ENCODE measurements at regions not wholly inside any gene's neighbourhood (a gene's known extent, or its start where the extent isn't known, plus 50 kb on each side); places are given as distances from the start of the nearest gene placed in this dataset.

- TF ChIP-seq, protein P1, sequence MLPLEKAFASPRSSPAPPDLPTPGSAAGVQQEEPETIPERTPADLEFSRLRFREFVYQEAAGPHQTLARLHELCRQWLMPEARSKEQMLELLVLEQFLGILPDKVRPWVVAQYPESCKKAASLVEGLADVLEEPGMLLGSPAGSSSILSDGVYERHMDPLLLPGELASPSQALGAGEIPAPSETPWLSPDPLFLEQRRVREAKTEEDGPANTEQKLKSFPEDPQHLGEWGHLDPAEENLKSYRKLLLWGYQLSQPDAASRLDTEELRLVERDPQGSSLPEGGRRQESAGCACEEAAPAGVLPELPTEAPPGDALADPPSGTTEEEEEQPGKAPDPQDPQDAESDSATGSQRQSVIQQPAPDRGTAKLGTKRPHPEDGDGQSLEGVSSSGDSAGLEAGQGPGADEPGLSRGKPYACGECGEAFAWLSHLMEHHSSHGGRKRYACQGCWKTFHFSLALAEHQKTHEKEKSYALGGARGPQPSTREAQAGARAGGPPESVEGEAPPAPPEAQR (CRISPR knock-in tag; IDR thresholded peaks at IDR 0.05): no peak
- TF ChIP-seq CTCF (IDR thresholded peaks at IDR 0.05) (no peak), E2F4 (CRISPR knock-in tag; IDR thresholded peaks at IDR 0.05; ENCODE audit: borderline replicate concordance, low read depth) (no peak), SP1 (CRISPR knock-in tag; conservative IDR thresholded peaks at IDR 0.05) (no peak), CREB1 (CRISPR knock-in tag; IDR thresholded peaks at IDR 0.05) (no peak), MLX (CRISPR knock-in tag; IDR thresholded peaks at IDR 0.05) (no peak), ARID4B (CRISPR knock-in tag; IDR thresholded peaks at IDR 0.05; ENCODE audit: borderline replicate concordance) (no peak), ZNF138 (CRISPR knock-in tag; conservative IDR thresholded peaks at IDR 0.05) (no peak), NR3C1 (CRISPR knock-in tag; conservative IDR thresholded peaks at IDR 0.05; ENCODE audit: low read depth) (no peak), STAT6 (CRISPR knock-in tag; conservative IDR thresholded peaks at IDR 0.05; ENCODE audit: low read depth) (no peak), TEAD1 (CRISPR knock-in tag; IDR thresholded peaks at IDR 0.05) (no peak)
- TF ChIP-seq, protein P2, sequence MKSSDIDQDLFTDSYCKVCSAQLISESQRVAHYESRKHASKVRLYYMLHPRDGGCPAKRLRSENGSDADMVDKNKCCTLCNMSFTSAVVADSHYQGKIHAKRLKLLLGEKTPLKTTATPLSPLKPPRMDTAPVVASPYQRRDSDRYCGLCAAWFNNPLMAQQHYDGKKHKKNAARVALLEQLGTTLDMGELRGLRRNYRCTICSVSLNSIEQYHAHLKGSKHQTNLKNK (CRISPR knock-in tag; IDR thresholded peaks at IDR 0.05): no peak
- TF ChIP-seq, protein P3, sequence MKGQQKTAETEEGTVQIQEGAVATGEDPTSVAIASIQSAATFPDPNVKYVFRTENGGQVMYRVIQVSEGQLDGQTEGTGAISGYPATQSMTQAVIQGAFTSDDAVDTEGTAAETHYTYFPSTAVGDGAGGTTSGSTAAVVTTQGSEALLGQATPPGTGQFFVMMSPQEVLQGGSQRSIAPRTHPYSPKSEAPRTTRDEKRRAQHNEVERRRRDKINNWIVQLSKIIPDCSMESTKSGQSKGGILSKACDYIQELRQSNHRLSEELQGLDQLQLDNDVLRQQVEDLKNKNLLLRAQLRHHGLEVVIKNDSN (CRISPR knock-in tag; IDR thresholded peaks at IDR 0.05): no peak
Observed at GRCh38 chr21:22191581-22191980, 1193.4 kb downstream of the NCAM2 start.

All from WTC11 (cell line).